Stomach (tissue), 4 donors: ENCODE measurements at regions not wholly inside any gene's neighbourhood (a gene's known extent, or its start where the extent isn't known, plus 50 kb on each side); places are given as distances from the start of the nearest gene placed in this dataset.

Experiments
- CTCF ChIP-seq, 7 experiments: fragments of 450-650 bp in 4 of 7; fragments of 200-600 bp in 3 of 7; sonication (generic) in 3 of 7; IDR thresholded peaks; one replicate each; pipeline ENCODE4 v1.5.1; 2016 to 2019; ENCODE audit warnings: antibody characterized with exemption in 7 of 7, control low read depth in 2 of 7, mild to moderate bottlenecking in 1 of 7
- POLR2A ChIP-seq, 4 donors: fragments of 450-650 bp; IDR thresholded peaks; one replicate each; pipeline ENCODE4 v1.6.1; 2016; ENCODE audit warnings: antibody characterized with exemption in 4 of 4, control low read depth in 2 of 4, mild to moderate bottlenecking in 1 of 4, moderate library complexity in 1 of 4

GRCh38 chr6:9405369-9405768, 970.0 kb upstream of the SLC35B3 start:
- TF ChIP-seq CTCF (IDR thresholded peaks at IDR 0.05): no peak
- TF ChIP-seq POLR2A (IDR thresholded peaks at IDR 0.05): no peak
